Posterior cingulate gyrus (tissue), 11 donors: ENCODE measurements at regions not wholly inside any gene's neighbourhood (a gene's known extent, or its start where the extent isn't known, plus 50 kb on each side); places are given as distances from the start of the nearest gene placed in this dataset.

ENCODE experiments used
- DNase-seq, 10 donors: peaks; one replicate each; pipeline versions ENCODE4 v3.0.0 to v3.0.0-alpha.2; 2020 to 2021; ENCODE audit warnings: mixed read lengths in 3 of 10
- intact Hi-C: fragments of 100-400 bp; cut with DNase I; formaldehyde crosslinking; loops from one replicate; pipeline ENCODE4 v1.15.1; 2023

GRCh38 chr2:200052627-200053026, 97.2 kb downstream of the MAIP1 start:
- intact Hi-C loops, result no loop called here
- DNase-seq, result no peak

DNA sequence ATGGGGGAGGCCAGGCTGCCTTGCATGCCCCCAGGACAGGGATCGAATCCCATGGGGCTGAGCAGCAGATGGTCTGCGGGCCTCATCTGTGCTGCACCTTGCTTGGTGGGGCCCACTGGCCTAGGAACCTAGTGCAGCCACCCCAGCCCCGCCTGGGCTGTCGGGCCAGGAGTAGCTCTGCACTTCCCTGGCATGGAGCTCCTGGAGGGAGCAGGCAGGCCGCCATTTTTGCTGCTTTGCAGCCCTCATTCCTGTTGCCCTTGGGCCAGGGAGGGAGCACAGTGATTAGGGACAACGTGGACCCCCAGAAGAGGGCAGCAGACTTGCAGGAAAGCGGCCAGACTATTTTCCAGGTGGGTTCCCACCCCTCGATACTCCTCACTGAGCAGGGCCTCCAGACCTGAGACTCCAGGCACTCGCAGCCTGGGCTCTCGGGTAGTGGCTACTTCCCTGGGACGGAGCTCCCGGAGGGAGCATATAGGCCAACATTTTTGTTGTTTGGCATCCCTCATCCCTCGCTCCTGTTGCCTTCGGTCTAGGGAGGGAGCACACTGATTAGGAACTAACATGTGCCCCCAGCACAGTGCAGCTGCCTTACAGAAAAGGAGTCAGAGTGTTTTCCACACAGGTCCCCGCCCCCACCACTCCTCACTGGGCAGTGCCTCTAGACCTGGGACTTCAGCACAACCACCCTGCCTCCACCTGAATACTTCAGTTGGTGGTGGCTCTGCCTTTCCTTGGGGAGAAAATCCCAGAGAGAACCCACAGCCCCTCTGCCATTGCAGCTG, 99.5 kb downstream of the MAIP1 start:
- intact Hi-C loops, result no loop called here
- DNase-seq, result peak in 2 of 10 donors; percentile 66

- DNase-seq, result no peak
- intact Hi-C loops, result no loop called here
These were observed 100.7 kb downstream of the MAIP1 start for GRCh38 chr2:200056105-200056504.

DNA sequence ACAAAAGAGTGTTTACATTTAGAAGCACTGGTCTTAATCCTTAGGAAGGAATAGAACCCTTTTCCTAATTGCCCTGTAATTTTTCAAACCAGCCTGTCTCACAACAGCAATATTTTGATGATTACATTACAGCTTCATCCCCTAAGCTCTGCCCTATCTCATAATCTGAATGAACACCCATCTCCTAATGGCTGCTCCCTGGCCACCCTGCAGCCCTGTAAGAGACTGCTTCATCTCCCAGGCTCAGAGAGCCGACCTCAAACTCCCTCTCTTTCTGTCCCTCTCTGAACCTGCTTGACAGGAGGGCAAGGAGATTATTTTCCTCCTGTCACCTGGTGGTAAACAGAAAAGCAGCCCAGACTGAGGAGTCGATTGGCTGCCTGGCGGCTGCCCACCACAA, 107.8 kb downstream of the MAIP1 start:
- DNase-seq, result no peak
- intact Hi-C loops, result no loop called here

DNA sequence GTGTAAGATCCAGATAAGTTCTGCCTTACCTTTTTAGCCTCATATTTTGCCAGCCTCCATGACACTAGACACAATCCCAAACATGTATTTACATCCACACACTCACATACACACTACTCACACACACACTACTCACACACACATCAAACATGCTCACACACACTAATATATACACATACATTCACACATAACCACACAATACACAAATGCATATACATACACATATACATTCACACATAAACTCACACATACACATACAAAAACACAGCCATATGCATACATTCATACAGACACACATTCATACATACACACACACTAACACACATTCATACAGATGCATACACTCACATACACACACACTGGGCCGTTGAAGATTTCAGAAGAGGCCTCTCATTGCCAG, 109.5 kb downstream of the MAIP1 start:
- intact Hi-C loops, result no loop called here
- no peak for DNase-seq

GRCh38 chr2:200065477-200065876, 110.1 kb downstream of the MAIP1 start:
- DNase-seq, result no peak
- intact Hi-C loops, result no loop called here

- no peak for DNase-seq
- intact Hi-C loops, result no loop called here
These were observed 111.0 kb downstream of the MAIP1 start for GRCh38 chr2:200066417-200066816.

DNA sequence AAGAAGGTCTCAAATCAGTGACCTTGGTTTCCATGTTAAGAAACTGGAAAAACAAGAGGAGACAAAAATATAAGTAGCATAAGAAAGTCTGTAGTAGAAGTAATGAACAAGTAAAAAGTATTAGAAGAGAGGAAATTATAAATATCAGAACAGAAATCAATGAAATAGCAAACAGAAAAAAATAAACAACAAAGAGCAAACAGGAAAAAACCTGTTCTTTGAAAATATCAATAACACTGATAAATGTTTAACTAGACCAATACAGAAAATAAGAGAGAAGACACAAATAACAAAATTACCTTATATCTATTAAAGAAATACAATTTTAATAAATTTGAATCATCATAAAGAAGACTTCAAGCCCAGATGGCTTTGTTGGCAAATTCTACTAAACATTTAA, 113.3 kb downstream of the MAIP1 start:
- no peak for DNase-seq
- intact Hi-C loops, result no loop called here

DNA sequence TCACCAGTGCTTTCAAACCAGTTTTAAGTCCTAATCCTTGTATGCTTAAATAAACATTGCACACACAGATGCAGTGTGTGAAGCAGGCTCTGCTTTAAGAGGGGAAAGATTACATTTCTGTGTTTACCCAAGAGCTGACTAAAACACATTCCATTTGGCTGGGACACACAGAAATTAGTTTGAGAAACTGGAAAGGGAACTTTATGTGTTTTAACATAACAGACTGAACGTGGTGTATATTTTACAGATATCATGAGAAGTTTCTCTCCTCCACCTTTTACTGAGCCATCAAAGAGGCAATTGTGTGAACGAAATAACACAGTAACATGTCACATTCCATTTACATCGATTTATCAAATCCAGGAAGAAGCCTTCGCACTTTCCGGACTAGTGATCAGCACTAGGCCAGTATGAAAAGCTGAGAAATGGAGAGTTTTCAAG, 121.8 kb downstream of the MAIP1 start:
- intact Hi-C loops, result no loop called here
- DNase-seq, result no peak

- DNase-seq, result peak in 1 of 10 donors; percentile 68
- intact Hi-C loops, result no loop called here
These were observed 122.5 kb downstream of the MAIP1 start for GRCh38 chr2:200077838-200078237.

GRCh38 chr2:200079356-200079755, 124.0 kb downstream of the MAIP1 start:
- no peak for DNase-seq
- intact Hi-C loops, result no loop called here

- intact Hi-C loops, result no loop called here
- DNase-seq, result no peak
These were observed 125.9 kb downstream of the MAIP1 start for GRCh38 chr2:200081236-200081635.

GRCh38 chr2:200081811-200082210, 126.4 kb downstream of the MAIP1 start:
- intact Hi-C loops, result no loop called here
- no peak for DNase-seq

GRCh38 chr2:200084036-200084435, 128.7 kb downstream of the MAIP1 start:
- DNase-seq, result no peak
- intact Hi-C loops, result no loop called here

DNA sequence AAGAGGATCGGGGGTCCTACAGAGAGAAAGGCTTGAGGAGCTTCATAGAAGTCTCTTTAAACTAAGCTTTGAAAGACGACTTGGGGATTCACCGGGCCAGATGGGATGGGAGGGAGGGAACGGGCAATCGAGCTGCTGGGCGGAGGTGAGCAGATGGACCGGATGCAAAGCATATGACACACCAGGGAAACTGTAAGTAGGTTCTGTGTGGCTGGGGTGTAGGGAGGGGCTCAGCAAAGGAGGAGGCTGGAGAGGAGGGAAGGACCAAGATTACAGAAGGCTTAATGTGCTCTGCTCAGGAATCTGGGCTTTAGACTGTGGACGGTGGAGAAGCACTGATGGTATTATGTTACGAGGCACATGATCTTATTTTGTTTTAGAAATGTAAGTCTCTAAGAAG, 131.5 kb downstream of the MAIP1 start:
- intact Hi-C loops, result no loop called here
- peak in 8 of 10 donors; percentile 31 to 89 (median 43) for DNase-seq

- intact Hi-C loops, result no loop called here
- DNase-seq, result no peak
These were observed 132.1 kb downstream of the MAIP1 start for GRCh38 chr2:200087451-200087850.

- no peak for DNase-seq
- intact Hi-C loops, result no loop called here
These were observed 133.8 kb downstream of the MAIP1 start for GRCh38 chr2:200089040-200089755.

- no peak for DNase-seq
These were observed 134.4 kb downstream of the MAIP1 start for GRCh38 chr2:200089756-200090109.

GRCh38 chr2:200090683-200091082, 135.3 kb downstream of the MAIP1 start:
- intact Hi-C loops, result no loop called here
- no peak for DNase-seq

More at GRCh38 chr2:200089756-200090109, 134.4 kb downstream of the MAIP1 start:
- intact Hi-C loops, result no loop called here

DNA sequence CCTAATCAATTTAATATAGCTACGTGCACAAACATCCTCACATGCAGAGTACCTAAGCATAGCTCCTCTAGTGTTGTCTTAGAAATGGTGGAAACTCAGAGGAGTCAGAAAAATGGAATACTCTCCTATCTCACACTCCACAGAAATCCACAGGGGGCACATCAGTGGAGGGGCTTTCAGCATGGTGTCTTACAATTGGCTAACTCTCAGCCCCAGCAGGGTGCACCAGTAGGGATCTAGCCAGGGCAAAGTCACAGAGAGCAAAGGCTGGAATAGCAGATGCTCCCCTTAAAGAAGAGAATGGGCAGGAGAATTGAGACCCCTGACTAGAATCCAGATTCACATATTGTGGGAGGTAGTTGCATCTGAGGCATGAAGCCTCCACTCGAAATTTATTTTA, 135.7 kb downstream of the MAIP1 start:
- intact Hi-C loops, result no loop called here
- DNase-seq, result no peak

- intact Hi-C loops, result no loop called here
- DNase-seq, result no peak
These were observed 136.9 kb downstream of the MAIP1 start for GRCh38 chr2:200092235-200092634.

- no peak for DNase-seq
- intact Hi-C loops, result no loop called here
These were observed 140.1 kb downstream of the MAIP1 start for GRCh38 chr2:200095436-200095835.
